HFFc6 (cell line): ENCODE measurements at regions not wholly inside any gene's neighbourhood (a gene's known extent, or its start where the extent isn't known, plus 50 kb on each side); places are given as distances from the start of the nearest gene placed in this dataset.

Source experiments
- DNase-seq: peaks from one replicate; pipeline ENCODE4 v3.0.0-alpha.2; 2018
- H3K27ac Mint-ChIP-seq: 2 replicates; pipeline ENCODE4 v1.8.0; 2020; ENCODE audit warnings: mild to moderate bottlenecking, mixed read lengths
- H3K27me3 Mint-ChIP-seq: 2 replicates; pipeline ENCODE4 v1.8.0; 2021; ENCODE audit warnings: mild to moderate bottlenecking, moderate library complexity, mixed read lengths; ENCODE audit not compliant: insufficient read depth
- H3K36me3 Mint-ChIP-seq: 2 replicates; pipeline ENCODE4 v1.8.0; 2021; ENCODE audit warnings: low read depth, mixed read lengths
- H3K4me1 Mint-ChIP-seq: 2 replicates; pipeline ENCODE4 v1.8.0; 2020; ENCODE audit warnings: low read depth, mixed read lengths
- H3K4me3 Mint-ChIP-seq: 2 replicates; pipeline ENCODE4 v1.8.0; 2020; ENCODE audit warnings: mild to moderate bottlenecking, moderate library complexity, mixed read lengths
- H3K9me3 Mint-ChIP-seq: 2 replicates; pipeline ENCODE4 v1.8.0; 2020; ENCODE audit warnings: mild to moderate bottlenecking, mixed read lengths
- TF ChIP-seq, protein P1 (sequence below): fragments of 200-600 bp; sonication (generic); IDR thresholded peaks from 2 replicates; pipeline ENCODE4 v1.5.0; 2021; ENCODE audit warnings: antibody characterized with exemption, mild to moderate bottlenecking

DNA sequence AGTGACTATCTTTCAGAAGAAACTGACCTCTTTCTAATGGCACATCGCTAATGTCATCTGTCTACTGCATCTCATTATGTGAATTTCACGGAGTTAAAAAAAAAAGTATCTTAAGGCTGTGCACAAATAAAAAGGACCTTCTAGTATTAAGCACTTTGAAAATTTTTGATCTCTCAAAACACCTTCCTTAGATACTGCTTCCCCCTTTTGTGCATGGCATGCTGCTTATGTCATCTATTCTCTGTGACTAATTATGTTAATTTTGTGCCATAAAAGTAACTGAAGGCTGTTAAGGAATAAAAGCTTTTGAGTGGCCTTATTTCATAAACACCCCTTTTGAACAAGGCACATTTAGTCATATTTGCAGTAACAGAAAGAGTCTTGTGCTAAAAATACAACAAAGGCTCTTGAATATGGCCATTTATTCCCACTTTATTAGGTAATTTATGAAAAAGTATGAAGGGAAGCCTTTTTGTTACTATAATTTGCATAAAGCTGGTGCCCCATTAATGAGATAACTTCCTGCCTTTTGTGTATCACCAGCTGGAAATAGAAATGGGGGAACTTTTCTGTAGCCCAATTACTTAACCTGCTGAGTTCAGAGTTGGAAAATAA is 1412.0 kb upstream of the ZEB2 start:
- no peak overlapping the region for H3K4me3 Mint-ChIP-seq
- no peaks in the 10 kb centered on the region for H3K9me3 Mint-ChIP-seq
- H3K27me3 Mint-ChIP-seq: no peaks in the 10 kb centered on the region
- no peaks in the 10 kb centered on the region for H3K36me3 Mint-ChIP-seq
- DNase-seq: no peak
- H3K27ac Mint-ChIP-seq: no peak overlapping the region
- TF ChIP-seq, protein P1, sequence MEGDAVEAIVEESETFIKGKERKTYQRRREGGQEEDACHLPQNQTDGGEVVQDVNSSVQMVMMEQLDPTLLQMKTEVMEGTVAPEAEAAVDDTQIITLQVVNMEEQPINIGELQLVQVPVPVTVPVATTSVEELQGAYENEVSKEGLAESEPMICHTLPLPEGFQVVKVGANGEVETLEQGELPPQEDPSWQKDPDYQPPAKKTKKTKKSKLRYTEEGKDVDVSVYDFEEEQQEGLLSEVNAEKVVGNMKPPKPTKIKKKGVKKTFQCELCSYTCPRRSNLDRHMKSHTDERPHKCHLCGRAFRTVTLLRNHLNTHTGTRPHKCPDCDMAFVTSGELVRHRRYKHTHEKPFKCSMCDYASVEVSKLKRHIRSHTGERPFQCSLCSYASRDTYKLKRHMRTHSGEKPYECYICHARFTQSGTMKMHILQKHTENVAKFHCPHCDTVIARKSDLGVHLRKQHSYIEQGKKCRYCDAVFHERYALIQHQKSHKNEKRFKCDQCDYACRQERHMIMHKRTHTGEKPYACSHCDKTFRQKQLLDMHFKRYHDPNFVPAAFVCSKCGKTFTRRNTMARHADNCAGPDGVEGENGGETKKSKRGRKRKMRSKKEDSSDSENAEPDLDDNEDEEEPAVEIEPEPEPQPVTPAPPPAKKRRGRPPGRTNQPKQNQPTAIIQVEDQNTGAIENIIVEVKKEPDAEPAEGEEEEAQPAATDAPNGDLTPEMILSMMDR: no peak
- no peaks in the 10 kb centered on the region for H3K4me1 Mint-ChIP-seq

DNA sequence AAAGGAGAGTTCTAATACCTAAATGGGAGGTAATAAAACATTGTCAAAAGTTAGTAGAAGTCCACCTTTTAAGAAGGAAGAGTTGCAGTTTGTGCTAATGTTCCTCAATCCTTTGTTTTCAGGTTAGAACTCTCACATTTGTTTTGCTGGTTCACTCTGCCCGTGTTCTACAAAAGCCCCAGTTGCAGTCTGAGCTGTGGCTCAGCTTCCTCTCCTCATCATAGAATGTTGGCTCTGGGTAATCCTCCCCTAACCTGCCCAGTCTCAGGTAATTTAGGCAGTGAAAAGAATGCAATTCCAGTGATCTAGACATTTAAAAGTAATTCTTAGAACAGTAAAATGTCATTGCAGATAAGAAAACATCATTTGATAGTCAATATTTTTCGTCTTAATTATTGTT is 1410.4 kb upstream of the ZEB2 start:
- H3K27me3 Mint-ChIP-seq: no peaks in the 10 kb centered on the region
- TF ChIP-seq, protein P1: no peak
- H3K36me3 Mint-ChIP-seq: no peaks in the 10 kb centered on the region
- no peaks in the 10 kb centered on the region for H3K9me3 Mint-ChIP-seq
- H3K4me1 Mint-ChIP-seq: no peaks in the 10 kb centered on the region
- no peak overlapping the region for H3K27ac Mint-ChIP-seq
- H3K4me3 Mint-ChIP-seq: no peak overlapping the region
- no peak for DNase-seq

DNA sequence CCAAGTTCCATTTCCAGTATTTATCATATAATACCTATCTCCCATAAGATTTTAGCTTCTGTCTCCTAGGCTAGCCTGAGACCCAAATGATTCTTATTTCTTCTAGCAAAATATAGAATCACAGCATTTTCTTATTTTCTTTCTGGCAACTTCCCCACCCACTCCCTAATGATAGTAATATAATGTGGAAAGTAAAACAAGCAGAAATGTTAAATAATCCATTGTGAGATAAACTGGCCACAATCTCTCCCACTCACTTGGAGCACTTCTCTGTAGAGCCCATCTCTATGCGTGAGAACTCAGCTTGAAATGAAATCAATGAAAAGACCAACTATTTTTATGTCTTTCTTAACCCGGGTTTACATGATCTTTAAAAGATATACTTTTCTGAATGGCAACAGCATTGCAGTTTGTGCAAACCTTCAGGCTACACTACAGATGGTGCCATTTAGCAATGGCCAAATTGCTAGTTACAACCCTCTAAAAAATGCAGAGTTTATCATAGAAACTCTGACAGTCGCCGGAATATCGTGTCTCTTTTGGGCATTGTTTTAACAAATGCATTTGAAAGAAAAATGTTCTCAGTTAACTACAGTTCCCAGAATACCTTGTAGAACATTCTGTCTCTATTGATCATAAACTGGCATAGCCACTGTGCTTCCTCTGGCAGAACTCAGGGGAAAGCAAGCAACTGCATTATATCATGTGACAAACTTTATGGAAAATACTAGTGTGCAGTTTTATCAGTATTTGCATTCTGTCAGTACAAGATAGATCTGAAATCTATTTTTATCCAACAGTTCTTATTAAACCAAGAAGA is 1407.4 kb upstream of the ZEB2 start:
- Mint-ChIP-seq H3K27ac (no peak overlapping the region), H3K27me3 (no peaks in the 10 kb centered on the region), H3K4me3 (no peak overlapping the region), H3K36me3 (no peaks in the 10 kb centered on the region), H3K4me1 (no peaks in the 10 kb centered on the region), H3K9me3 (no peaks in the 10 kb centered on the region)
- TF ChIP-seq, protein P1: no peak
- DNase-seq: no peak

DNA sequence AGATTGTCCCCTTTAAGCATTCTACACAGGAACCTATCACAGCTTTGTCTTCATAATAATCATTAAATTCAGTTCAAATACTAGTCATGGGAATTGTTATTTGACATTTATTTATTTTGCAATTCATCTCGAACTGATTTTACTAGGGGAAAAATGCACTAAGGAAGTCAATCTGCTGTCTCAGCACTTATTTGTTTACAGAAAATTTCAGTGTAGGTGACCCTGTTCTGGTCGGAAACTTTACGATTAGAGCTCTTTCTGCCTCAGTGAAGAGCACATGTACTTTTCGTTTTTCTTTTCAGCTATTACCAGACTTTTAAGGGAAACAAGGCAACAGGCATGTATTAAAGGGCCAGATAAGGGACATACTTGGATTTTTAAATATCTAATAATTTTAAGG is 1405.7 kb upstream of the ZEB2 start:
- H3K9me3 Mint-ChIP-seq: no peaks in the 10 kb centered on the region
- H3K4me3 Mint-ChIP-seq: no peak overlapping the region
- no peaks in the 10 kb centered on the region for H3K4me1 Mint-ChIP-seq
- H3K36me3 Mint-ChIP-seq: no peaks in the 10 kb centered on the region
- no peak overlapping the region for H3K27ac Mint-ChIP-seq
- peaks cover 1% of the 10 kb centered on the region; the same call in 1 of the 2 replicates for H3K27me3 Mint-ChIP-seq
- TF ChIP-seq, protein P1: no peak
- no peak for DNase-seq

DNA sequence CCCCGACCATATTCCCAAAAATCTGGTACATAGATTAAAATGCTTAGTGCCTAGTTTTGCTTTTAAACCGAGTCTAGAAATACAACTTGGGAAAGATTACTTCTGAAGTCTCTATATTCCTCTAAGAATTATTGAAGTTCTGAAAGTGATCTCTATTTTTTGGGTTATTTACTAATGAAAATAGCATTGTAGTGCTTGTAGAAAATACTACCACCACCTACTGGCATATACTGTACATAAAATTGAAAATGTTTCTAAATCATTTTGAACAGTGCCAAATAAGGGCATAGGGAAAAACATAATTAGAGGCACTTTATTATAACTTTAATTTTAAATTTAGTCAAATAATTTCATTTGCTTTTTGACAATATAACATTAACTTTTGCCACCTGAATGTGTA is 1399.6 kb upstream of the ZEB2 start:
- H3K27ac Mint-ChIP-seq: no peak overlapping the region
- peak; percentile 1 for DNase-seq
- H3K36me3 Mint-ChIP-seq: no peaks in the 10 kb centered on the region

More for the DNA sequence above, 1399.6 kb upstream of the ZEB2 start:
- no peaks in the 10 kb centered on the region for H3K4me1 Mint-ChIP-seq
- TF ChIP-seq, protein P1: peak; percentile 56
- no peak overlapping the region for H3K4me3 Mint-ChIP-seq
- no peaks in the 10 kb centered on the region for H3K9me3 Mint-ChIP-seq
- peaks cover 3% of the 10 kb centered on the region; the same call in 1 of the 2 replicates for H3K27me3 Mint-ChIP-seq
